IMR-90 (cell line): ENCODE measurements at regions not wholly inside any gene's neighbourhood (a gene's known extent, or its start where the extent isn't known, plus 50 kb on each side); places are given as distances from the start of the nearest gene placed in this dataset.

Experiments
- ATAC-seq: fragments of 200-7000 bp; cut with Tn5 transposase; 2 replicates; pipeline ENCODE4 v1.9.1; 2020; ENCODE audit warnings: low read depth, mild to moderate bottlenecking, moderate library complexity
- BruUV-seq: library from RNA; stranded (reverse); fragments of 400-500 nt; replicated peaks from 2 replicates; lab custom pipeline; 2021; lab: Mats Ljungman, UMichigan
- CTCF ChIA-PET: fragments of 300-600 bp; formaldehyde crosslinking; extraction: SDS; loops from one replicate; lab custom pipeline; 2021; ENCODE audit warnings: antibody characterized with exemption; lab: Yijun Ruan, JAX
- POLR2A ChIA-PET: fragments of 300-600 bp; sonication (Branson Sonifier 250); formaldehyde crosslinking; loops from one replicate; lab custom pipeline; 2022; ENCODE audit warnings: antibody characterized with exemption; ENCODE audit not compliant: unreplicated experiment; lab: Charles Lee
- DNase-seq: peaks from one replicate; pipeline ENCODE4 v3.0.0; 2013
- H2AFZ ChIP-seq: replicated peaks from 2 replicates; pipeline ENCODE3; 2013; ENCODE audit warnings: low read length, mild to moderate bottlenecking; ENCODE audit not compliant: poor library complexity
- H2AK5ac ChIP-seq: 2 replicates; pipeline ENCODE4 v1.6.1; 2013; ENCODE audit warnings: low read depth, low read length, inconsistent platforms
- H2AK9ac ChIP-seq: replicated peaks from 2 replicates; pipeline ENCODE3; 2013; ENCODE audit warnings: mild to moderate bottlenecking, low read depth, low read length, moderate library complexity; ENCODE audit not compliant: poor library complexity
- H2BK120ac ChIP-seq: 2 replicates; pipeline ENCODE4 v1.6.1; 2013; ENCODE audit warnings: low read depth, low read length, inconsistent platforms
- H2BK15ac ChIP-seq: 3 replicates; pipeline ENCODE4 v1.6.1; 2013; ENCODE audit warnings: low read depth, low read length, inconsistent platforms
- H2BK20ac ChIP-seq: 2 replicates; pipeline ENCODE4 v1.6.1; 2013; ENCODE audit warnings: low read depth, mild to moderate bottlenecking, inconsistent platforms, low read length, moderate library complexity
- H2BK5ac ChIP-seq: 2 replicates; pipeline ENCODE4 v1.6.1; 2013; ENCODE audit warnings: mild to moderate bottlenecking, low read depth, low read length, inconsistent platforms; ENCODE audit not compliant: poor library complexity, severe bottlenecking
- H3K14ac ChIP-seq: replicated peaks from 2 replicates; pipeline ENCODE4 v1.6.1; 2013; ENCODE audit warnings: low read depth, low read length, inconsistent platforms
- H3K18ac ChIP-seq: 2 replicates; pipeline ENCODE4 v1.6.1; 2013; ENCODE audit warnings: low read depth, low read length, control low read depth
- H3K23ac ChIP-seq: 2 replicates; pipeline ENCODE4 v1.6.1; 2013; ENCODE audit warnings: low read depth, low read length, inconsistent platforms
- H3K27ac ChIP-seq: 2 replicates; pipeline ENCODE4 v1.5.1; 2013; ENCODE audit warnings: mild to moderate bottlenecking, control low read depth, low read length; ENCODE audit not compliant: insufficient read depth
- H3K27me3 ChIP-seq: 2 replicates; pipeline ENCODE4 v1.6.1; 2013; ENCODE audit warnings: low read length; ENCODE audit not compliant: control insufficient read depth, insufficient read depth
- H3K36me3 ChIP-seq: 2 replicates; pipeline ENCODE4 v1.6.1; 2013; ENCODE audit warnings: low read length, mixed read lengths; ENCODE audit not compliant: control insufficient read depth, insufficient read depth
- H3K4ac ChIP-seq: 2 replicates; pipeline ENCODE4 v1.6.1; 2013; ENCODE audit warnings: low read depth, low read length, inconsistent platforms
- H3K4me1 ChIP-seq: 2 replicates; pipeline ENCODE4 v1.6.1; 2013; ENCODE audit warnings: low read length, mixed read lengths; ENCODE audit not compliant: control insufficient read depth, insufficient read depth
- H3K4me2 ChIP-seq: 2 replicates; pipeline ENCODE4 v1.6.1; 2013; ENCODE audit warnings: low read depth, mild to moderate bottlenecking, control low read depth, low read length, moderate library complexity
- H3K4me3 ChIP-seq: 2 replicates; pipeline ENCODE4 v1.5.1; 2013; ENCODE audit warnings: low read depth, mild to moderate bottlenecking, control low read depth, low read length, moderate library complexity; ENCODE audit not compliant: insufficient read depth
- H3K56ac ChIP-seq: 2 replicates; pipeline ENCODE4 v1.6.1; 2013; ENCODE audit warnings: low read length, inconsistent platforms; ENCODE audit not compliant: insufficient read depth; ENCODE audit errors: extremely low read depth
- H3K79me1 ChIP-seq, 2 experiments: 2 replicates each; pipeline ENCODE4 v1.6.1; 2013; ENCODE audit warnings: low read length in 2 of 2, inconsistent platforms in 1 of 2, low read depth in 1 of 2
- H3K9ac ChIP-seq: 2 replicates; pipeline ENCODE4 v1.6.1; 2013; ENCODE audit warnings: low read depth, low read length, control low read depth
- H3K9me1 ChIP-seq: 2 replicates; pipeline ENCODE4 v1.6.1; 2013; ENCODE audit warnings: low read length, inconsistent platforms; ENCODE audit not compliant: insufficient read depth
- H3K9me3 ChIP-seq: 2 replicates; pipeline ENCODE4 v1.6.1; 2013; ENCODE audit warnings: low read length; ENCODE audit not compliant: control insufficient read depth, insufficient read depth
- H4K20me1 ChIP-seq: 2 replicates; pipeline ENCODE4 v1.6.1; 2013; ENCODE audit warnings: low read length, inconsistent platforms; ENCODE audit not compliant: insufficient read depth
- H4K5ac ChIP-seq: 2 replicates; pipeline ENCODE4 v1.6.1; 2013; ENCODE audit warnings: mild to moderate bottlenecking, low read depth, low read length, control low read depth
- H4K8ac ChIP-seq, 2 experiments: 2 replicates each; pipeline ENCODE4 v1.6.1; 2013; ENCODE audit warnings: low read depth in 2 of 2, low read length in 2 of 2, control low read depth in 1 of 2, inconsistent platforms in 1 of 2
- H4K91ac ChIP-seq: 2 replicates; pipeline ENCODE4 v1.6.1; 2013; ENCODE audit warnings: low read depth, low read length, inconsistent platforms; ENCODE audit not compliant: insufficient read depth
- BHLHE40 ChIP-seq: fragments of 150-350 bp; IDR thresholded peaks from 2 replicates; pipeline ENCODE4 v1.6.1; 2016; ENCODE audit warnings: mild to moderate bottlenecking, low read depth, low read length
- CEBPB ChIP-seq: IDR thresholded peaks from 2 replicates; pipeline ENCODE4 v1.6.1; 2012; ENCODE audit warnings: low read depth, low read length, improper control_type of control experiment
- CHD1 ChIP-seq: IDR thresholded peaks from 2 replicates; pipeline ENCODE4 v1.6.1; 2012; ENCODE audit warnings: low read depth, low read length, improper control_type of control experiment
- POLR2A ChIP-seq: IDR thresholded peaks from 2 replicates; pipeline ENCODE4 v1.6.1; 2012; ENCODE audit warnings: mild to moderate bottlenecking, low read depth, low read length
- WGBS, 2 experiments: methylation state at CpG; one replicate each; pipeline versions ENCODE4 v1.1.5 to v1.1.7; 2013; ENCODE audit warnings: missing lambda C conversion rate in 2 of 2; ENCODE audit not compliant: insufficient read length in 1 of 2; ENCODE audit errors: extremely low coverage in 2 of 2; 5-methylcytosine and 5-hydroxymethylcytosine counted together
- dilution Hi-C: fragments of 300-500 bp; cut with HindIII; formaldehyde crosslinking; loops from one replicate; pipeline ENCODE4 v1.14.3; 2018; ENCODE audit warnings: low sequenced_read_pairs; ENCODE audit not compliant: unreplicated experiment
- in situ Hi-C: fragments of 300-500 bp; cut with MboI; formaldehyde crosslinking; loops from 3 replicates; pipeline ENCODE4 v1.14.3; 2019; ENCODE audit warnings: low sequenced_read_pairs, inconsistent platforms, mixed read lengths
- intact Hi-C: fragments of 100-400 bp; cut with micrococcal nuclease; formaldehyde crosslinking; loops from 2 replicates; pipeline ENCODE4 v1.10.0; 2022
- TF ChIP-seq, protein P1 (sequence below): conservative IDR thresholded peaks from 2 replicates; pipeline ENCODE4 v1.5.1; 2012; ENCODE audit warnings: mild to moderate bottlenecking, low read depth, low read length, improper control_type of control experiment

DNA sequence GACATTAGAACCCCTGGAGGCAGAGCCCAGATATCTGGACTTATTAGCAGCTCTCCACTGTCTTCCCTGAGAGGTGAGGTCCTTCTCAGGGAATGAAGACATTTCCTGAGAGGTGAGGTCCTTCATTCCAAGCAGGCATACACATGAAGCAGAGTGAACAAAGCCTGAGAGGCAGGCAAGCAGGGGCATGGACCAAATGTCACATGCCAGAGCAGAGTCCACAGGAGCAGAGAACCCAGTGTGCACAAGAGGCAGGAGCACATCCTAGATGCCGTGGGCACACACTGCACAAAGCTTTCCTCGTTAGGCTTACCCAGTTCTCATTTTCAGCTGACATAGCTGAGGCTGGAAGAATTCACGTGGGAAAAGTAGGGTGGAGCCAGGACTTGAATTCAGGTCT lies 759.9 kb upstream of the HS6ST1 start:
- no peaks in the 10 kb centered on the region for H3K27me3 ChIP-seq
- H3K4me1 ChIP-seq, result no peaks in the 10 kb centered on the region
- no peak overlapping the region for H4K91ac ChIP-seq
- no peaks in the 10 kb centered on the region for H3K36me3 ChIP-seq
- no peak overlapping the region for H2BK15ac ChIP-seq
- no peak overlapping the region for H3K56ac ChIP-seq
- POLR2A ChIA-PET, result interaction anchor here (0.6 kb wide), 1 partner anchor 183 kb away, joined by 6 read pairs; no protein-coding TSS in a partner anchor
- no peak overlapping the region for H2AK5ac ChIP-seq
- H3K79me1 ChIP-seq, result no peaks in the 10 kb centered on the region
- H4K8ac ChIP-seq, result no peak overlapping the region
- H2AK9ac ChIP-seq, result no peak overlapping the region
- no peak for TF ChIP-seq CHD1
- TF ChIP-seq POLR2A, result no peak
- TF ChIP-seq, protein P1, sequence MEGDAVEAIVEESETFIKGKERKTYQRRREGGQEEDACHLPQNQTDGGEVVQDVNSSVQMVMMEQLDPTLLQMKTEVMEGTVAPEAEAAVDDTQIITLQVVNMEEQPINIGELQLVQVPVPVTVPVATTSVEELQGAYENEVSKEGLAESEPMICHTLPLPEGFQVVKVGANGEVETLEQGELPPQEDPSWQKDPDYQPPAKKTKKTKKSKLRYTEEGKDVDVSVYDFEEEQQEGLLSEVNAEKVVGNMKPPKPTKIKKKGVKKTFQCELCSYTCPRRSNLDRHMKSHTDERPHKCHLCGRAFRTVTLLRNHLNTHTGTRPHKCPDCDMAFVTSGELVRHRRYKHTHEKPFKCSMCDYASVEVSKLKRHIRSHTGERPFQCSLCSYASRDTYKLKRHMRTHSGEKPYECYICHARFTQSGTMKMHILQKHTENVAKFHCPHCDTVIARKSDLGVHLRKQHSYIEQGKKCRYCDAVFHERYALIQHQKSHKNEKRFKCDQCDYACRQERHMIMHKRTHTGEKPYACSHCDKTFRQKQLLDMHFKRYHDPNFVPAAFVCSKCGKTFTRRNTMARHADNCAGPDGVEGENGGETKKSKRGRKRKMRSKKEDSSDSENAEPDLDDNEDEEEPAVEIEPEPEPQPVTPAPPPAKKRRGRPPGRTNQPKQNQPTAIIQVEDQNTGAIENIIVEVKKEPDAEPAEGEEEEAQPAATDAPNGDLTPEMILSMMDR, result no peak
- TF ChIP-seq BHLHE40, result no peak
- no peak for TF ChIP-seq CEBPB
- dilution Hi-C loops, result no loop called here
- in situ Hi-C loops, result no loop called here
- H3K9me1 ChIP-seq, result no peaks in the 10 kb centered on the region
- H2AFZ ChIP-seq, result no peak overlapping the region
- no peak overlapping the region for H2BK20ac ChIP-seq
- CTCF ChIA-PET, result no interaction called here
- H3K14ac ChIP-seq, result no peak overlapping the region
- no TSS peak for BruUV-seq
- no peak overlapping the region for H2BK120ac ChIP-seq
- no peaks in the 10 kb centered on the region for H3K9me3 ChIP-seq
- 40% methylated on average over 2 of the region's 3 CpGs; no CpG with 5 or more reads in 1 of the 2 experiments for WGBS, 2 experiments
- no peak overlapping the region for H3K18ac ChIP-seq
- H2BK5ac ChIP-seq, result no peak overlapping the region
- H4K20me1 ChIP-seq, result no peaks in the 10 kb centered on the region
- no peak overlapping the region for H4K5ac ChIP-seq
- H3K4me3 ChIP-seq, result no peak overlapping the region
- DNase-seq, result no peak
- no peak overlapping the region for H3K23ac ChIP-seq
- no peak overlapping the region for H3K9ac ChIP-seq
- H3K4me2 ChIP-seq, result no peak overlapping the region
- intact Hi-C loops, result no loop called here
- ATAC-seq, result no peak
- H3K27ac ChIP-seq, result no peak overlapping the region
- H3K4ac ChIP-seq, result no peak overlapping the region
